HCT116 (cell line): ENCODE measurements at regions not wholly inside any gene's neighbourhood (a gene's known extent, or its start where the extent isn't known, plus 50 kb on each side); places are given as distances from the start of the nearest gene placed in this dataset.
"Not testable (repeated sequence)": the region's sequence is repeated elsewhere in the genome, so short reads cannot be mapped to it uniquely, and the experiment has no call there.

ENCODE experiments used
- ATAC-seq: fragments of 200-7000 bp; cut with Tn5 transposase; 2 replicates; pipeline ENCODE4 v1.9.1; 2020; ENCODE audit warnings: mild to moderate bottlenecking, moderate library complexity
- BruUV-seq: library from RNA; stranded (reverse); fragments of 400-500 nt; replicated peaks from 2 replicates; lab custom pipeline; 2021; lab: Mats Ljungman, UMichigan
- CTCF ChIA-PET: fragments of 300-600 bp; sonication (Branson Sonifier 250); formaldehyde crosslinking; loops from one replicate; lab custom pipeline; 2021; ENCODE audit warnings: antibody characterized with exemption; lab: Charles Lee
- POLR2A ChIA-PET: fragments of 300-600, 350-600 bp; sonication (Branson Sonifier 250); formaldehyde crosslinking; loops from one replicate; lab custom pipeline; 2021; ENCODE audit warnings: antibody characterized with exemption; lab: Charles Lee
- RAD21 ChIA-PET, 2 experiments: fragments of 300-600 bp; sonication (Branson Sonifier 250); formaldehyde crosslinking; loops; one replicate each; lab custom pipeline; 2023; ENCODE audit warnings: low total read pairs in 2 of 2; ENCODE audit not compliant: uncharacterized antibody in 2 of 2, unreplicated experiment in 2 of 2, low non-redundant PET in 1 of 2; lab: Charles Lee
- DNase-seq: peaks from one replicate; pipeline ENCODE4 v3.0.0-alpha.2; 2010; ENCODE audit warnings: low read depth, low spot score
- H2AFZ ChIP-seq: fragments of 200-600 bp; shearing (Covaris generic), sonication (generic); 2 replicates; pipeline ENCODE4 v1.6.1; 2017; ENCODE audit warnings: low read depth, mixed run types, mixed read lengths, antibody characterized with exemption, low read length; ENCODE audit not compliant: poor library complexity, severe bottlenecking
- H3K27ac ChIP-seq: 2 replicates; pipeline ENCODE4 v1.5.1; 2012; ENCODE audit warnings: low read depth, low read length
- H3K27me3 ChIP-seq: fragments of 200-600 bp; sonication (generic); 2 replicates; pipeline ENCODE4 v1.6.1; 2016; ENCODE audit warnings: mixed run types, low read length, mixed read lengths; ENCODE audit not compliant: insufficient read depth
- H3K36me3 ChIP-seq, 2 experiments: fragments of 200-500 bp in 1 of 2; fragments of 200-600 bp in 1 of 2; sonication (Bioruptor generic) in 1 of 2; sonication (generic) in 1 of 2; 2 replicates each; pipeline versions ENCODE4 v1.5.1 to v1.6.1; 2014 to 2016; ENCODE audit warnings: low read length in 2 of 2, inconsistent platforms in 1 of 2, mixed read lengths in 1 of 2, mixed run types in 1 of 2; ENCODE audit not compliant: insufficient read depth in 2 of 2, control insufficient read depth in 1 of 2
- H3K4me1 ChIP-seq, 2 experiments: fragments of 200-600 bp in 1 of 2; sonication (generic) in 1 of 2; 2 replicates each; pipeline versions ENCODE4 v1.5.1 to v1.6.1; 2012 to 2017; ENCODE audit warnings: low read length in 2 of 2, inconsistent platforms in 1 of 2, mild to moderate bottlenecking in 1 of 2, mixed read lengths in 1 of 2, mixed run types in 1 of 2, moderate library complexity in 1 of 2; ENCODE audit not compliant: insufficient read depth in 2 of 2, control insufficient read depth in 1 of 2
- H3K4me2 ChIP-seq: fragments of 200-600 bp; sonication (generic); 2 replicates; pipeline ENCODE4 v1.6.1; 2017; ENCODE audit warnings: mixed run types, low read length, mixed read lengths
- H3K4me3 ChIP-seq, 2 experiments: fragments of 200-600 bp in 1 of 2; sonication (generic) in 1 of 2; replicated peaks in 1 of 2; 2 replicates each; pipeline ENCODE4 v1.5.1; 2011 to 2016; ENCODE audit warnings: low read length in 2 of 2, control low read depth in 1 of 2, low read depth in 1 of 2, mild to moderate bottlenecking in 1 of 2, mixed read lengths in 1 of 2, mixed run types in 1 of 2
- H3K79me2 ChIP-seq: fragments of 200-600 bp; sonication (generic); 2 replicates; pipeline ENCODE4 v1.6.1; 2017; ENCODE audit warnings: mild to moderate bottlenecking, mixed run types, low read length, moderate library complexity, mixed read lengths; ENCODE audit not compliant: insufficient read depth
- H3K9ac ChIP-seq: fragments of 200-600 bp; sonication (generic); 2 replicates; pipeline ENCODE4 v1.6.1; 2016; ENCODE audit warnings: low read length, mixed read lengths
- H3K9me2 ChIP-seq: fragments of 200-600 bp; sonication (generic), shearing (Covaris generic); 2 replicates; pipeline ENCODE4 v1.6.1; 2017; ENCODE audit warnings: mixed run types, mild to moderate bottlenecking, moderate library complexity; ENCODE audit not compliant: insufficient read depth
- H3K9me3 ChIP-seq, 2 experiments: fragments of 200-500 bp in 1 of 2; fragments of 200-600 bp in 1 of 2; sonication (Bioruptor generic) in 1 of 2; sonication (generic) in 1 of 2; 2 replicates each; pipeline ENCODE4 v1.6.1; 2014 to 2017; ENCODE audit warnings: low read length in 2 of 2, mixed read lengths in 2 of 2, inconsistent platforms in 1 of 2, low read depth in 1 of 2, mild to moderate bottlenecking in 1 of 2, mixed run types in 1 of 2, moderate library complexity in 1 of 2; ENCODE audit not compliant: control insufficient read depth in 1 of 2, insufficient read depth in 1 of 2
- H4K20me1 ChIP-seq: fragments of 200-600 bp; sonication (generic), shearing (Covaris generic); 2 replicates; pipeline ENCODE4 v1.6.1; 2017; ENCODE audit warnings: mixed run types, mild to moderate bottlenecking, moderate library complexity; ENCODE audit not compliant: insufficient read depth
- CEBPB ChIP-seq: IDR thresholded peaks from 2 replicates; pipeline ENCODE4 v1.6.1; 2012; ENCODE audit warnings: low read depth
- ELF1 ChIP-seq: IDR thresholded peaks from 2 replicates; pipeline ENCODE4 v1.6.1; 2012; ENCODE audit warnings: low read depth, borderline replicate concordance
- EZH2phosphoT487 ChIP-seq: fragments of 200-600 bp; IDR thresholded peaks from 2 replicates; pipeline ENCODE4 v1.6.1; 2018; ENCODE audit warnings: antibody characterized with exemption, borderline replicate concordance
- RAD21 ChIP-seq: IDR thresholded peaks from 2 replicates; pipeline ENCODE4 v1.6.1; 2012; ENCODE audit warnings: low read depth, mild to moderate bottlenecking
- SIN3A ChIP-seq: IDR thresholded peaks from 2 replicates; pipeline ENCODE4 v1.6.1; 2012; ENCODE audit warnings: low read depth
- SP1 ChIP-seq: IDR thresholded peaks from 2 replicates; pipeline ENCODE4 v1.6.1; 2012; ENCODE audit warnings: low read depth
- SRF ChIP-seq: IDR thresholded peaks from 2 replicates; pipeline ENCODE4 v1.6.1; 2012; ENCODE audit warnings: low read depth
- TCF7L2 ChIP-seq: IDR thresholded peaks from 2 replicates; pipeline ENCODE4 v1.7.0; 2011; ENCODE audit warnings: borderline replicate concordance, inconsistent platforms; ENCODE audit not compliant: insufficient read depth, insufficient read length; ENCODE audit errors: extremely low read depth
- ZNF274 ChIP-seq: fragments of 200-500 bp; sonication (Bioruptor generic); IDR thresholded peaks from 2 replicates; pipeline ENCODE4 v1.6.1; 2014; ENCODE audit warnings: mild to moderate bottlenecking, low read depth, low read length, inconsistent platforms
- intact Hi-C: fragments of 100-400 bp; cut with micrococcal nuclease; formaldehyde crosslinking; loops from 2 replicates; pipeline ENCODE4 v1.10.0; 2022
- TF ChIP-seq, protein P1 (sequence below), 3 experiments: fragments of 200-600 bp in 1 of 3; sonication (generic) in 1 of 3; IDR thresholded peaks in 2 of 3; conservative IDR thresholded peaks in 1 of 3; 2 replicates each; pipeline ENCODE4 v1.5.1; 2012 to 2017; ENCODE audit warnings: low read depth in 2 of 3, low read length in 2 of 3, antibody characterized with exemption in 1 of 3, borderline replicate concordance in 1 of 3, control low read depth in 1 of 3, mild to moderate bottlenecking in 1 of 3, mixed read lengths in 1 of 3, mixed run types in 1 of 3, moderate library complexity in 1 of 3; ENCODE audit not compliant: insufficient read depth in 1 of 3

DNA sequence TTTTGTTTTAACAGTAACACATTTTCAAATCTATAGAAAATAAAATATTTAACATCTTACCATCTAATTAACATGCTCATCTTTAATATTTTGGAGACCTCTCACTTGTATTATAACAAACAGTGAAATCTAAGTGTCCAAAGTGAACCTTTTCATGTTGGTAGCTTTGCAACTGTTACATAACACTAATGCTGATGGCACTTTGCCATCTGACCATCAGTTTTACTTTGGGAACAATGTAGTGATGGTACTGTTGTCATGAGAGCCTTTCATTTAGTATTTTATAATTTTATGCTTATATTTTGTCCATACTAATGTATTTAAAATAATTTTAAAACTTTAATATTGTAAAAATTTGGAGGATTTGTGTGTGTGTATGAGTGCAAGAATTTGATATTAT lies 1017.0 kb upstream of the KCND2 start:
- H3K36me3 ChIP-seq, result no peaks in the 10 kb centered on the region
- no peak for DNase-seq
- no peaks in the 10 kb centered on the region; the same call in 1 of the 2 replicates for H3K9me2 ChIP-seq
- no peaks in the 10 kb centered on the region for H3K27me3 ChIP-seq
- no peaks in the 10 kb centered on the region for H3K9me3 ChIP-seq
- H3K9ac ChIP-seq, result no peak overlapping the region
- no peaks in the 10 kb centered on the region for H3K79me2 ChIP-seq
- ATAC-seq, result no peak
- H3K4me1 ChIP-seq, result peaks cover 0 to 5% of the 10 kb centered on the region in 2 experiments; a peak in 2 of 4 replicates
- H4K20me1 ChIP-seq, result no peaks in the 10 kb centered on the region
- TF ChIP-seq ELF1, result no peak
- BruUV-seq, result no TSS peak
- no peak overlapping the region for H3K27ac ChIP-seq
- ChIA-PET POLR2A (no interaction called here), CTCF (no interaction called here), RAD21 (no interaction called here)
- no peak overlapping the region for H3K4me3 ChIP-seq
- H2AFZ ChIP-seq, result no peak overlapping the region
- no peak overlapping the region for H3K4me2 ChIP-seq
- intact Hi-C loops, result no loop called here

DNA sequence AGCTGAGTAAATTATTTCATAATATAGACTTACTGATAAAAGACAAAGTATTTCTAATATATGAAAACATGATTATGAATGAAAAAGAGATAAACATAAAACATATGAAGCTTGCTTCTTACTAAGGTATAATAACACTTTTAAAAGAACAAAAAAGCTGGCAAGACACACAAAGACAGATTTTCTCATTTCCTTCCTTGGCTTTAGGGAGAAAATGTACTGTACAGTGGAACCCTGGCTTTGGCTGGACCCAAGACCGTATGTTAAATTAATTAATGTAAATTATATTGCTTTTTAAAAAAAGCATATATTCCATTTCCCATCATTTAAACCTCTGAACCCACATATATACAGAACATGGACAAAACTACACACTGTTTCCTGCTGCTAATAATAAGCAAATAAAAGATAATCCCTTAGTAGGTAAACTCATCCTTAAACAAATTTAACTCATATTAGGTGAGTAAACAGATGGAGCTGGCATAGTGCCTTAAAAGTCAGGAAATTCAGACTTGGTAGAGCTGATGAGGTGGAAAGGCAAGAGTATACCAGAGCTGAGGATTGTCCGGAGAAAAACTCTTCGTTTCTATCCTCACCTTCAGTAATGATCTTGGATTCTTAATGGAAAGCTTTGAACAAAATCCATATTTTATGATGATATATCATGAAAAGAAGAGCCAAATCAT lies 1016.4 kb upstream of the KCND2 start:
- intact Hi-C loops, result no loop called here
- ATAC-seq, result no peak
- Histone ChIP-seq H2AFZ (no peak overlapping the region), H3K27ac (no peak overlapping the region), H3K9me2 (no peaks in the 10 kb centered on the region; the same call in 1 of the 2 replicates), H3K4me1 (peaks cover 0 to 5% of the 10 kb centered on the region in 2 experiments; a peak in 2 of 4 replicates), H3K4me2 (no peak overlapping the region), H3K36me3 (no peaks in the 10 kb centered on the region), H3K4me3 (no peak overlapping the region), H3K79me2 (no peaks in the 10 kb centered on the region), H3K27me3 (no peaks in the 10 kb centered on the region), H4K20me1 (no peaks in the 10 kb centered on the region), H3K9me3 (no peaks in the 10 kb centered on the region), H3K9ac (no peak overlapping the region)
- ChIA-PET POLR2A (no interaction called here), CTCF (no interaction called here), RAD21 (no interaction called here)
- TF ChIP-seq EZH2phosphoT487 (no peak), TCF7L2 (no peak), RAD21 (no peak), CEBPB (no peak), SIN3A (no peak), ZNF274 (no peak), SP1 (no peak), SRF (no peak)
- TF ChIP-seq, protein P1, sequence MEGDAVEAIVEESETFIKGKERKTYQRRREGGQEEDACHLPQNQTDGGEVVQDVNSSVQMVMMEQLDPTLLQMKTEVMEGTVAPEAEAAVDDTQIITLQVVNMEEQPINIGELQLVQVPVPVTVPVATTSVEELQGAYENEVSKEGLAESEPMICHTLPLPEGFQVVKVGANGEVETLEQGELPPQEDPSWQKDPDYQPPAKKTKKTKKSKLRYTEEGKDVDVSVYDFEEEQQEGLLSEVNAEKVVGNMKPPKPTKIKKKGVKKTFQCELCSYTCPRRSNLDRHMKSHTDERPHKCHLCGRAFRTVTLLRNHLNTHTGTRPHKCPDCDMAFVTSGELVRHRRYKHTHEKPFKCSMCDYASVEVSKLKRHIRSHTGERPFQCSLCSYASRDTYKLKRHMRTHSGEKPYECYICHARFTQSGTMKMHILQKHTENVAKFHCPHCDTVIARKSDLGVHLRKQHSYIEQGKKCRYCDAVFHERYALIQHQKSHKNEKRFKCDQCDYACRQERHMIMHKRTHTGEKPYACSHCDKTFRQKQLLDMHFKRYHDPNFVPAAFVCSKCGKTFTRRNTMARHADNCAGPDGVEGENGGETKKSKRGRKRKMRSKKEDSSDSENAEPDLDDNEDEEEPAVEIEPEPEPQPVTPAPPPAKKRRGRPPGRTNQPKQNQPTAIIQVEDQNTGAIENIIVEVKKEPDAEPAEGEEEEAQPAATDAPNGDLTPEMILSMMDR (IDR thresholded peaks at IDR 0.05 in 2 of 3, conservative IDR thresholded peaks at IDR 0.05 in 1 of 3; ENCODE audit: borderline replicate concordance in 1 of 3, insufficient read depth in 1 of 3, low read depth in 2 of 3, low read length in 2 of 3), result no peak
- no TSS peak for BruUV-seq
- DNase-seq, result no peak

DNA sequence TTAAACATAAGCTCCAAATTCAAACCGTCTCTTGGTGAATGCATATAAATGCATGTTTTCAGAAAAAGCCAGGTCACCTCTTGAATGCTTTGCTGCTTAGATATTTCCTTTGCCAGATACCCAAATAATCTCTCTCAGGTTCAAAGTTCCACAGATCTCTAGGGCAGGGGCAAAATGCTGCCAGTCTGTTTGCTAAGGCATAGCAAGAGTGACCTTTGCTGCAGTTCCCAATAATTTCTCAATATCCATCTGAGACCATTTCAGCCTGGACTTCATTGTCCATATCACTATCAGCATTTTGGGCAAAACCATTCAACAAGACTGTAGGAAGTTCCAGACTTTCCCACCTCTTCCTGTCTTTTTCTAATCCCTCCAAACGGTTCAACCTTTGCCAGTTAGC lies 1006.2 kb upstream of the KCND2 start:
- POLR2A ChIA-PET, intact Hi-C loops, H3K4me1 ChIP-seq, H3K36me3 ChIP-seq, H3K27ac ChIP-seq, CTCF ChIA-PET, H3K9me2 ChIP-seq, H4K20me1 ChIP-seq, DNase-seq, H3K4me2 ChIP-seq, BruUV-seq, RAD21 ChIA-PET, H3K27me3 ChIP-seq, ATAC-seq, H3K79me2 ChIP-seq, H2AFZ ChIP-seq, H3K9ac ChIP-seq, H3K4me3 ChIP-seq, H3K9me3 ChIP-seq: not testable (repeated sequence)
